RKO (cell line): ENCODE measurements at regions not wholly inside any gene's neighbourhood (a gene's known extent, or its start where the extent isn't known, plus 50 kb on each side); places are given as distances from the start of the nearest gene placed in this dataset.
"Not testable (repeated sequence)": the region's sequence is repeated elsewhere in the genome, so short reads cannot be mapped to it uniquely, and the experiment has no call there.

Experiments
- DNase-seq: peaks from one replicate; pipeline ENCODE4 v3.0.0-alpha.2; 2016; ENCODE audit warnings: low spot score

DNA sequence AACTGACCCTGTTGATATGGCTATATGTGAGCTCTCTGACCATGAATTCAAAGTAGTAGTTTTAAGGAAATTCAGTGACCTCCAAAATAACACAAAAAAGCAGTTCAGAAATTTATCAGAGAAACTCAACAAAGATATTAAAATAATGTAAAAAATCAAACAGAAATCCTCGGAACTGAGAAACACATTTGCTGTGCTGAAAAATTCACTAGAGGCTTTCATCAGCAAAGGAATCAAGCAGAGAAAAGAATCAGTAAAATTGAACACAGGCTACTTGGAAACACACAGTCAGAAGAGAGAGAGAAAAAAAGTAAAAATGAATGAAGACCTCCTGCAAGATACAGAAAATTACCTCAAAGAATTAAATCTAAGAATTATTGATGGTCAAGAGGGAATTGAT lies 417.2 kb downstream of the TMEM232 start:
- no peak for DNase-seq

DNA sequence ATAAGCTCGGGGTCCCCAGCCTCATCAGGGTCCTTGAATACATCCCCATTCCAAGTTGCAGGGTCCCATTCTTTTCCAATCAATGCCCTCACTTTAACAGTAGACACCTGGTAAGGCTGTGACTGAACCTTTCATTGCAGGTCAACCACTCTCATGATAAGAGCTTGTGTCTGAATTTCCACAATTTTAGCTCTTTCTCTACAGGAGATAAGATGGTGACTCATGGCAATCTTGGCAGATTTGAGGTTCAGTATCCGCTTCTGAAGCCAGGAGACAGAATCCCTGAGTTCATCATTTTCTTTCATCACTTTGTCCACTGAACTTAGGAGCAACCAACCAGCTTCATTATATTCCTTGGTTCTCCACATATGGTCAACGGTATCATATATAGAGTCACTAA lies 409.9 kb downstream of the TMEM232 start:
- not testable (repeated sequence) for DNase-seq

DNA sequence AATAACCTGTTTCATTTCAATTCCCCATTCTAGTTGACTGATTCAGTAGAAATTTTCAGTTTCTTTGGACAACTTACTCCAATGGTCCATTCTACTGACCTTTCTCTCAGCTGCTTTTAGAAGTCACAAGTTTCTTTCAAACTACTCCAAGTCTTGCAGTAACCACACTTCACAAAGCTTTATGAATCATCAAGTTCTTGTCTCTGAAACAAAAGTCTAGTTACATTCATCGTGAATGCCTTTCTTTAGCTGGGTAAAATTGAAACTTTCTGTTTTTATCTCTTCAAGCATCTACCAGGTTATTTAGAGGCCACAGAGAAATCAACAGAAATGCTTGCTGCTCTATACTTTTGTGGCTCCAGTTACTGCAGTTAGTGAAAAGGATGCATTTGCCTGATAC lies 405.4 kb downstream of the TMEM232 start:
- no peak for DNase-seq

DNA sequence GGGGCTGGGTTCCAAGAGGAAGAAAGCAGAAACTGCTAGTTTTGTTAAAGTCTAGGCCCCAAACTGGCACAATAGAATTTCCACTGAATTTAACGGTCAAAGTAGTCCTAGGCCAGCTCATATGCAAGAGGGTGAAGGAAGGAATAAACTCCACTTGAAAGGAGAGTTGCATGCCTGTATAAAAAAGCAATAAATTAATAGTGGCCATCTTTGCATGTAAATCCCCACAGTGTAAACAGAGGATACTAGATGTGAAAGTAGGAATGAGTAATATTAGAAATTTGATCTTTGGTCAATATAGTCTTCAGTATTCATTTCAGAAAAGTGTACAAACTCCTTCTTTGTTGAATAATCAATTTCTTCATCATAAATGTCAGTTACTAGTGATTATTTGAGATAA lies 403.1 kb downstream of the TMEM232 start:
- DNase-seq = no peak

DNA sequence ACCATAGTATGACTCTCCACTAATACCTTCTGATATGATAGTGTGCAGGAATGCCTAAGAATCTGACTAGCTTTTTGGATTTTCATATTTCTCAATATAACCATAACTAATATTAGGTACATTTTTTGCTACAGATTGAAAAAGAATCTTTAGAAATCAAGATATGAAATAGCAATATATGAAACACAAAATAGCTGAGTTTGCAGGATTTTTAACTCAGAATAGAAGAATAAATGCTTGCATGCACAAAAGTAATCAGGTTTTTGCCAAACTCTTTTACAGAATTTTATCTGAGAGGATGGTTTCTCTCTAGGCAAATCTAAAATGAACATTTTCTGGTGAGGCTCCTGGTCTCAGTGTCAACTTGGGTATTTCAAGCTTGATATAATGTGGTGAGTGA lies 402.6 kb downstream of the TMEM232 start:
- no peak for DNase-seq

DNA sequence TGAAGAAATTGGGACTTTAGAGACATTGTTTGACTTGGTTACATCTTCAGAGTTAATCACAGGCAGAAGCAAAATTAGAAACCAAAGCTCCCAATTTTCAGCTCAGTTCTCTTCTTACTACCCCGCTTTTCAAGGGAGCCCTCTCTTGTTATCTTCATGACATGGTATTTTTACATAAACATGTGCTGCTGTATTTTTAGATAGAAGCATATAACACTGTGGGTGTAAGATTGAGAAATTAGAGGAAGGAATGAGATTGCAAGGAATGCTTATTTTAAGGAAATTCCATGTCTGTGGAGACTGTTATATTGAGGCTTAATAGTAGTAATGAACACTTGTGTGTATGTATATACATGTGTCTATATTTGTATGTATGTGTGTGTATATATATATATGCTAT lies 401.6 kb downstream of the TMEM232 start:
- no peak for DNase-seq

DNA sequence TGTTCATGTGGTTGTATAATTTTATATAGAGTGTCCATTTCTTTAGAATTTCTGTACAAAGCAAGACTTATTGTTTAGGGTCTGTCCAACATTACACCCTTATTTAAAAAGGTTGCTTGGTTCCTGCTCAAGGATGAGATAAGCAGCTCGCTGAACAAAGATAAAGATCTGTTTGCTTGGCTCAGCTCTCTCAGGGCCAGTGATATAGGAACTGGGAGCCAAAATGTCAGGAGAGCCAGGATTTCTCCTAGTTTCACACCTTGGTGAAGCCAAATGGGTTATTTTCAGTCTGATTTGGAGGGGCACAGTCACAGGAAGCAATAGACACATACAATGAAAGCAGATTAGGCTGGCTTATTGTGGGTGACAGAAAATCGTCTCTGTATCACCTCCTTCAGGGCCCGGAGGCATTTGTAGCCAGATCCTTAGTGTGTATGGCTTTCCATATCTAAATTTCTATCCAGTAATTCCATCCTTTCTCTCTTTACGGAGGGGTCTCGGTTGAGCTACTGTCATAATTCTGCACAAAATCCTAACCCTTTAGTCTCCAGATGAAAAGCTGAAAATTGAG lies 396.4 kb downstream of the TMEM232 start:
- DNase-seq = no peak

DNA sequence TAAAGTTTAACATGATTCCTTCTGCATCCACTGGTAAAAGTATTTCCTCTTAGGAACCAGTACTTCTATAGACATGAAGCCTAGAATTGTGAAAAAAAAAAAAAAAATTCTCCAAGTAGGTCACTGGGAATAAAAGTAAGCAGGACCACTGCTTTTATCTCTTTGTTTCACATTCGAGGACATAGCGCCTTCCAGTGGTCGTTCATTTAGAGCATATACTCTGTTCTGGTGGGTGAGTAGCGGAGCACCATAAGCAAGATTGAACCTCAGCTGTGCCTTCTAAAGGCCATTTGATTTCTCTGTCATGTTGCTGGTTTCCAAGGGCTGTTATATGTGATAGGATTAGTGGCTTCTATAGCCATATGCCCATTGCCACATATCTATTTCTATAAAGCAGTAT lies 393.1 kb downstream of the TMEM232 start:
- no peak for DNase-seq

DNA sequence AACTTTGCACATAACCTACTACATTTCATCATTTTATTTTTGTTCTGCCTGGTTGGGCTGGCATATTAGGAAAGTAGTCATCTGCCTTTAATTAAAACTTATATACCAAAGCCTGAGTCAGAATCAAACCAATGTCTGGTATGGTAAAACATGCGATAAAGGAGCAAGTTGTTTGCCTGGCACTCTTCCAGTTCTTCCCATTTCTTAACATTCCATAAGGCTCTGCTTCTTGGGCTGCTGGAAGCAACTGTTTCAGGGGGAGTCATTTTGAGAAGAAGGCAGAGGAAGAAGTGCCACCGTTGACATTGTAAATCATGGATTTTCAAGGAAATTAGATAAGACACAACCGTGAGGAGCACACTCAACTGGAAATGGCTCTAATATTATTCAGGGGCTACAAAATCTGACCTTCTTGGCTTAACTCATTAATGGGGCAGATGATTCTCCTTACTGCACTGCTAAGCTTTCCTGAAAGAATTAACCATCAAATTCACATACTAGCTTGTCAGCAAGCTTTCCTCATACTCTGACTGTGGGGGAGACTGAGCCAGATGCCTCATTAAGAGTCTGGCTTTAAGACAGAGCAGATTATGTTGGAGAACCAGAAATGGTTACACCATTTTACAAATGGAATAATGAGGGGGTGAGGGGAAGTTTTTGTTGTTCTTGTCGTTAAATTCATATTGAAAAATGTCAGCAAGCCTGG lies 391.0 kb downstream of the TMEM232 start:
- DNase-seq = no peak

DNA sequence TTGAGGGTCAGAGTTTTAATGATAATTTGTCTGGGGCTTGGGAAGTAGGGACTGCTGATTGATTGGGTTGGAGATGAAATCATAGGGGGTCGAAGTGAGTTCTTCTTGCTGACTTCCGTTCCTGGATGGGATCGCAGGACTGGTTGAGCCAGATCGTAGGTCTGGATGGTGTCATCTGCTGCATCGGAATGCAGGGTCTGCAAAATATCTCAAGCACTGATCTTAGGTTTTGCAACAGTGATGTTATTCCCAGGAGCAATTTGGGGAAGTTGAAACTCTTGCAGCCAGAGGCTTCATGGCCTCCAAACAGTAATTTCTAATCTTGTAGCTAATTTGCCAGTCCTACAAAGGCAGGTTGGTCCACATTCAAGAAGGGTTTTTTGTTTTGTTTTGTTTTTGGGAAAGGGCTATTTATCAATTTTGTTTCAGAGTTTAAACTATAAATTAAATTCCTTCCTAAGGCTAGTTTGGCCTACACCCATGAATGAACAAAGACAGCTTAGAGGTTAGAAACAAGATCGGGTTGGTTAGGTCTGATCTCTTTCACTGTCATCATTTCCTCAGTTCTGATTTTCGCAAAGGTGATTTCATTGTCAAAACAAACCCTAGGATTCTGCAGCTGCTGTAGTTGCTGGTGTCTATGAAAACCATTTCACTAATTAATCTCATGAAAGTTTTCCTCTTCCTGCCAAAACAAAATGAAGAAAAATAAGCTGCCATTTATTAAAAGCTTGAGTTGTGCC lies 388.0 kb downstream of the TMEM232 start:
- DNase-seq = no peak

DNA sequence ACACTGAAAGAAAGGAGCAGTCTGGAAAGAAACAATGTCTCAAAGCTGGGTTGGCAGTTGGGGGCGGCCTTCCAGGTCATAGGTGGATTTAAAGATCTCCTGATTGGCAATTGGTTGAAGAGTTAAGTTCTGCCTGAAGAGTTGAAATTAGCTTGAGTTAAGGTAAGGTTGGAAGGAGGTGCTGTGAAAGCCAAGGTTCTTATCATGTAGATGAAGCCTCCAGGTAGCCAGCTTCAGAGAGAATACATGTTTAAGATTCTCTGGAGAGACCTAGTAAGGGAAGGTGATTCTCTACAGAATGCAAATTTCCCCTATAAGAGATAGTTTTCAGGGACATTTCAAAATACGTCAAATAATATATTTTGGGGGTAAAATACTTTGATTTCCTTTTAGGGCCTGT lies 387.1 kb downstream of the TMEM232 start:
- DNase-seq = no peak

DNA sequence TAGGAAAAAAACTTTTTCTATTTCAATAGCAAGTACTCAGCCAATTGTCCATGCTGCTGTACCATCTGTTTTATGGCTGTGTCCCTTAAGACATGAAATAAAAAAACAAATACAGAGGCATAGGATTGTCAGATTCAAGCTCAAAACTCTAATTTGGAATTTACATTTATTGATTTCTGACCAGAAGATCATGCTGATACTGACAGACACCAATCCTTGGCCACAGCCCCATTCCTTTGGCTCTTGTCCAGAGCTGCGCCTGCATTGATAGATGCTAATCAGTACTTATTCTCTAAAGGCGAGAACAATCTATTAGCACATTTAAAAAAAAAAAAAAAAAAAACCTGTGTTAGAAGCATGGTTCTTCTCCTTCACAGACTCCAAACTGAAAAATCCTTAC lies 384.6 kb downstream of the TMEM232 start:
- no peak for DNase-seq

DNA sequence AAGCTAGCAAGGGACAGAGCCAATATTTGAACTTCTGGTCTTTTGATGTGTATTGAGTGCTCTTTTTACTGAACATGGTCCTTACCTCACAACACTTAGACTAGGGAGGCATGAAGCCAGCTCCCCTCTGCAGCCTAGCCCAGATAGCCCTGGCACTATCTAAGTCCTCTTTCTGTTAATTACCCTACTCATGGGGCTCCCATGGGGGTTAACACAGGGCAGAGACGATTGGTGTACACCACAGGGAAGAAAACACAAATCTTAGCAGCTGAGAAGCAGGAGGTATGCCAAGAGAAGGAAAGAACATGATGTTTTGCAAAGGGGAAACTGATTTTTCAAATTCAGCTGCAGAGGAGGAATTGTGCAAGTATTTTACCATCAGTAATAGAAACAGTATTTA lies 383.8 kb downstream of the TMEM232 start:
- no peak for DNase-seq

DNA sequence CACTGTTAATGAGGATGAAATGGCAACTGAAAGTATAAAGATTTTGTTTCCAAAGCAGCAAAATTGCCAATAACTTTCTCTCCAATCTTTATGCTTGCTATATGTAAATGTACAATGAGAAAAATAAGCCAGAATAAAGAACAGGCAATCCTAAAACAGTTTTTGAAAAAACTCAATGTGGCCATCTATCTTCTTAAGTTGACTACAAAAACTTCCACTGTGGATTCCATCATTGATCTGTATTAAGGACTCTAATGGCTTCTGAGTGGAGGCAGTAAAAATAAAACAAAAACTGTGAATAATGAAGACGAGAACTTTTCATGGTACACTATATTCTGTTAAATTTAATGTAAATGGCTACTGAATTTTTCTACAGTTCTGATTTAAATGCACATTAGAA lies 382.9 kb downstream of the TMEM232 start:
- DNase-seq = no peak

DNA sequence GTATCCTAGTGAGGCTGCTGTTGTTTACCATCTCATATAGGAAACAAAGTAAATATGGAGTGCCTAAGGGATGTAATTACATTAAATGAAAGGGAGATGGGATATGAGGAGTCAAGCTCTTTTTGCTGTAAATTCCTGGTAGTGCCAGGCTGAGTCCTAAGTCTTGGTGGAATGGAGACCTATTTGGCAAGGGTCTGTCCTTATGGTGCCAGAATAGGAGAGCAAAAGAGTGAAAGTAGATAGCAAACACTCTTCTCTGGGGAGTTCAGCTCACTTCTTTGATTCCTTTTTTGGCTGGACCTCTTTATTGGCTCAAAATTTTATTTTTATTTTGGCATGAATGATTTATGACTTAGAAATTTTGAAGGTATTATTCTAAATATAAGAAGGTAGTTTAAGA lies 380.8 kb downstream of the TMEM232 start:
- no peak for DNase-seq

DNA sequence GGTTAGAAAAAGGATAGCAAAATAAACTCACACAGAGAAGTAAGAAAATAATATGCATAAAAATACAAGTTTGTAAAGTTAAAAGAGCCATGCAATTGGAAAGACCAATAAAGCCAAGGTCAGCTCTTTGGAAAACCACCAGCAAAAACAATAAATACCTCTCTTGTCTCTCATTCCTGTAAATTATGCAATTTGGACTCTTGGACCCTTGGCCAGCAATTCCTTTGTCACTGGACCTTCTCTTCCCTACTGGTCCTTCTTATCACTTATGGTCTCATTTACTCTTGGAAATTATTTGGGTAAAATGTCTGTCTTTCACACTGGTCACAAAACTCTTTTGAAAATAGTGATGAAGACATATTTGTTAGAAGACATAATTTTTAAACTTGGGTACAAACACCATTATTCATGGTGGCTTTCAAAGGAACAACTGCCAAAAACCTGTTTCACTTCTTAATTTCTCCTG lies 379.5 kb downstream of the TMEM232 start:
- no peak for DNase-seq

DNA sequence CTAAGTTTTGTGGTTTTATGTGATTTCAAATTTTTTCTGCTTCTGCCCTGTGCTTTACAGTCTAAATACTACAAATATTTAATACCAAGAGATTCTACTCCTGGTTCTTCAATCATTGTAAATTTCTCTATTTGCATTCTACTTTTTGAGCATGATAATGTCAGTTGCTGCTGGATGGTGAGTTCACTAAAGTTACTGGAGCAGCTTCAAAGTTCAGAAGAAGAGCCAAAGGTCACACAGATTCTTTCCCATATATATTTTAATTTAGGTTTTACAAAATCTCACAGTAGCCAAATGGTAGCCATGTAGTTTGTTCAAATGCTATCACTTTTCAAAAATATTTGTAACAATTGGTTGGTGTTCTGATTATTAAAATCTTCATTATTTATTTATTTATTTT lies 378.7 kb downstream of the TMEM232 start:
- no peak for DNase-seq

DNA sequence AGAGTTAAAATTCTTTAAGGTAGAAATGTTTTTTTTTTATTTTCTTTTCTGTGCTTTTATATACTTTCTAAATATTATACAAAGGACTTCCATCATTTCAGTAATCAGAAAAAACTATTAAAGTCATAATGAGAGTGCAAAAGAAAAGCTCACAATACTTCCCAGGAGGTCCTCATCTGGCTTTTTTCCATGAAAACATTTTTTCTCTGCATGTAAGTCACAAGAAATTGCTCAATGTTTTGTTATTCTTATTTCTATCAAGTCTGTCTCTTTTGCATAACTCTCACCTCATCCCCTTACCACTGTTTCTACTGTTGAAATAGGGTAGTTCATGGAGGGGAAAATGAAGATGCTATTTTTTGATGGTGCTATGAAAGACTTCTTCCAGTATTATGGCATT lies 375.0 kb downstream of the TMEM232 start:
- no peak for DNase-seq

DNA sequence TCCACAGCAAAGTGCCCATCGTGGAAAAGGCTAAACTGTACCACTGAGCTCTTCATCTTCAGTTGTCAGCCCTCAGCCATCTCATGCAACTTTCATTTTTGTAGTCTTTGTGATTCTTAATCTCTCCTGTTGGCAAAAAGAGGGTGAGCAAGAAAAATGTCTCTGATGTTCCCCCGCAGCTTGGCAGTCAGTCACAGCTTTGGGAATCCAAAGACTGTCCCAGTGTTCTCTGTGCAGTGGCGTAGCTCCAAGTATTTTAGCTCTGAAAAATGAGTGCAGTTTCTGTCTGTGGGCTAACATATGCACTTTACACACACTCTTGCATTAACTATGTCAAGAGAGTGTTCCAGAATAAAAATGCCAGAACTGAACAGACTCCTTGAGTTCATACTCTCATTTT lies 372.2 kb downstream of the TMEM232 start:
- DNase-seq = no peak

DNA sequence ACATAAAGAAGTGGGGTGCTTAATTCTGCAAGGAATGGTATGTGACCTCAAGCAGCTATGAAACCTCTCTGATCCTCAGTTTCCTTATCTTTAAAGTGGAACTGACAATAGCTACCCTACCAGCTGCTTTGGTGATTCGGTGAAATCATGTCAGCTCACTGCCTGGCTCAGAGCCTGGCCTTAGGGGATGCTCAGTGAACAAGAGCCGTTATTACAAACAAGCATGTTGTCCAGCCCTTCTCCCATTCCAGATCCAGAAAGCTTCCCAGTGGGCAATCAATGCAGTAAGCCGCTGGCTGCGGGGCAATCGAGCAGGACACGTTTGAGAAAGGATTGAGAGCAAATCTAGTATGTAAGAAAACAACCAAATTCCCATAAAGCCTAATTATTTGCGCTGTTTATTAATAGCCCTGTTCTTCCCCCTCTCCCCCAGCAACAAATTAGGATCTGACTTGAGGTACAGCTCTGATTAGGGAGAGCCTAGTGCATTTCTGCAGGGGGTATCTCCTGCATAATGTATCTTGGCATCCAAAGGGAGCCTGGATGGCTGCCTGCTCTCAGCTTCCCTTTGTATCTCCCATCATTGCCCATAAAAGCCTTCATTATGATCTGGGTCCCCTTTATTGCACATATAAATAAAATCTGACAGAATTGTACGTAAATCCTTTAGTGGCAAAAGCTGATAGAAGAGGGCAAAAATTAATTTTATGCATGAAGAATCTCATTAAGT lies 371.4 kb downstream of the TMEM232 start:
- no peak for DNase-seq

DNA sequence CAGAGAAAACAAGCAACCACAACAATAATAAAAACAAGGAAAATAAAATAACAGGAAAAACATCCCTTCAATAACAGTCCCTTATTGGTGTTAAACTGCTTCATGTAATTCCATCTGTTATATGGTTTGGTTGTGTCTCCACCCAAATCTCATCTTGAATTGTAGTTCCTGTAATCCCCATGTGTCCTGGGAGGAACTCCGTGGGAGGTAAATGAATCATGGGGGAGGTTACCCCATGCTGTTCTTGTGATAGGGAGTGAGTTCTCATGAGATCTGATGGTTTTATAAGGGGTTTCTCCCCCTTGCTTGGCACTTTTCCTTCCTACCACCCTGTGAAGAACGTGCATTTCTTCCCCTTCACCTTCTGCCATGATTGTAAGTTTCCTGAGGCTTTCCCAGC lies 369.8 kb downstream of the TMEM232 start:
- no peak for DNase-seq

DNA sequence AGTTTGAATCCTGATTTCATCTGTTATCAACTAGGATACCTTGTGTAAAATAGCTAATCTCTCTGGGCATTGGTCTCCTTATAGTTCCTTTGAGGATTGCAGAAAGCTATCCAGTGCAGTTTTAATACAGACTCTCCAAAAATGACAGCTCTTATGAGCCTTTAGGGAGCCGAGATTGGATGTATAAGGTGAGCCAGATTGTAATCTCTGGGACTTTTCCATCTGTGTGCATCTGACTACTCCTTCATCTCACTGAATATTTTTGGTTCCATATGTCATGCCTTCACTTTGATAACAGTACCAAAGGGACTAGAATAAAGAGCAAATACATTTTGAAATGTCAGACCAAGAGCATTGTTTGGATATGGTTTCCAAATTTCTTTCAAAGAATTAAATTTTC lies 367.2 kb downstream of the TMEM232 start:
- no peak for DNase-seq

DNA sequence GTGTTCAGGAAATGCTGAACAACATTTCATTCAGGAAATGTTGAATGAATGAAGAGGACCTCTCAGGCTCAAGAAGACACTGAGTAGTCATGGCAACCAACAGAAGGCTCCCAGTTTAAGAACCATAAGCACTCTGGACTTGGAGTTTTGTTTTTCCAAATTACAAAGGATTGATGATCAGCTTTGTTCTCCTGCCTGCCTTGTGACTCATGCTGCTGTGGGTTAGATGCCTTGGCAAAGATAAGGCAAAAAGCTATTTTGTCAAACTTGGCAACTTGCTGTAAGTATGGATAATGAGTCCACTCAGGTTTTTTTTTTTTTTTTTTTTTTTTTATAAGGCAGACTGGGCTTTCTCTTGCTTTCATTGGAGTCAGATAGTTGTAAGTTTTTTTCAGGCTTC lies 365.0 kb downstream of the TMEM232 start:
- DNase-seq = no peak
